ENCODE measurements at regions not wholly inside any gene's neighbourhood (a gene's known extent, or its start where the extent isn't known, plus 50 kb on each side); places are given as distances from the start of the nearest gene placed in this dataset.

- no peaks in the 10 kb centered on the region for H3K27me3 ChIP-seq
- no peaks in the 10 kb centered on the region for H3K4me1 ChIP-seq
- no peak for TF ChIP-seq CTCF (IDR thresholded peaks at IDR 0.05)
- DNase-seq (no peak), FAIRE-seq (no peak), ATAC-seq (no peak)
- intact Hi-C loops (cut with DNase I): no loop called here
- H3K27ac ChIP-seq: no peak overlapping the region
- no peaks in the 10 kb centered on the region for H3K9me3 ChIP-seq
- H3K4me3 ChIP-seq: no peak overlapping the region
- no peaks in the 10 kb centered on the region for H3K36me3 ChIP-seq
These were observed 244.6 kb downstream of the BUB3 start for GRCh38 chr10:123398756-123399155.

- no peak overlapping the region for H3K4me3 ChIP-seq
- intact Hi-C loops (cut with DNase I): no loop called here
- no peaks in the 10 kb centered on the region for H3K27me3 ChIP-seq
- no peaks in the 10 kb centered on the region for H3K9me3 ChIP-seq
- H3K4me1 ChIP-seq: no peaks in the 10 kb centered on the region
- no peak for TF ChIP-seq CTCF (IDR thresholded peaks at IDR 0.05)
- H3K36me3 ChIP-seq: no peaks in the 10 kb centered on the region
- DNase-seq (no peak), FAIRE-seq (no peak), ATAC-seq (no peak)
- WGBS, 2 donors: 84 to 89% methylated on average over 12 of the region's 12 CpGs
- no peak overlapping the region for H3K27ac ChIP-seq
These were observed 245.2 kb downstream of the BUB3 start for GRCh38 chr10:123399276-123399839.

- Histone ChIP-seq H3K4me3 (no peak overlapping the region), H3K4me1 (no peaks in the 10 kb centered on the region), H3K27me3 (no peaks in the 10 kb centered on the region), H3K9me3 (no peaks in the 10 kb centered on the region), H3K27ac (no peak overlapping the region), H3K36me3 (no peaks in the 10 kb centered on the region)
- FAIRE-seq: no peak
- WGBS, 2 donors: 57 to 63% methylated on average over 3 of the region's 3 CpGs
- ATAC-seq: no peak
- intact Hi-C loops (cut with DNase I): no loop called here
- TF ChIP-seq CTCF (IDR thresholded peaks at IDR 0.05): no peak
- no peak for DNase-seq
These were observed 247.8 kb downstream of the BUB3 start for GRCh38 chr10:123402021-123402420.

- Histone ChIP-seq H3K27me3 (no peaks in the 10 kb centered on the region), H3K4me3 (no peak overlapping the region), H3K36me3 (no peaks in the 10 kb centered on the region), H3K9me3 (no peaks in the 10 kb centered on the region), H3K27ac (no peak overlapping the region), H3K4me1 (no peaks in the 10 kb centered on the region)
- DNase-seq: no peak
- no peak for FAIRE-seq
- 66 to 72% methylated on average over 5 of the region's 5 CpGs for WGBS, 2 donors
- ATAC-seq: no peak
- TF ChIP-seq CTCF (IDR thresholded peaks at IDR 0.05): no peak
- intact Hi-C loops (cut with DNase I): no loop called here
These were observed 248.5 kb downstream of the BUB3 start for GRCh38 chr10:123402656-123403055.

GRCh38 chr10:123404357-123404756 is 250.2 kb downstream of the BUB3 start:
- Histone ChIP-seq H3K4me3 (no peak overlapping the region), H3K36me3 (no peaks in the 10 kb centered on the region), H3K27me3 (no peaks in the 10 kb centered on the region), H3K27ac (no peak overlapping the region), H3K9me3 (no peaks in the 10 kb centered on the region), H3K4me1 (no peaks in the 10 kb centered on the region)
- ATAC-seq (no peak), DNase-seq (no peak), FAIRE-seq (no peak)
- TF ChIP-seq CTCF (IDR thresholded peaks at IDR 0.05): no peak
- WGBS, 2 donors: 86 to 88% methylated on average over 1 of the region's 1 CpG
- intact Hi-C loops (cut with DNase I): no loop called here

Measured in pancreas (tissue), 10 donors.